HTR-8/SVneo (cell line): ENCODE measurements at regions not wholly inside any gene's neighbourhood (a gene's known extent, or its start where the extent isn't known, plus 50 kb on each side); places are given as distances from the start of the nearest gene placed in this dataset.
"Not testable (repeated sequence)": the region's sequence is repeated elsewhere in the genome, so short reads cannot be mapped to it uniquely, and the experiment has no call there.

ENCODE experiments used
- DNase-seq: peaks from one replicate; pipeline ENCODE4 v3.0.0; 2011; ENCODE audit warnings: low spot score, mixed read lengths; ENCODE audit not compliant: insufficient read length
- FAIRE-seq: peaks from 2 replicates; lab custom pipeline; 2011; peaks lifted over from hg19 to GRCh38; lab: Jason Lieb, UNC

DNA sequence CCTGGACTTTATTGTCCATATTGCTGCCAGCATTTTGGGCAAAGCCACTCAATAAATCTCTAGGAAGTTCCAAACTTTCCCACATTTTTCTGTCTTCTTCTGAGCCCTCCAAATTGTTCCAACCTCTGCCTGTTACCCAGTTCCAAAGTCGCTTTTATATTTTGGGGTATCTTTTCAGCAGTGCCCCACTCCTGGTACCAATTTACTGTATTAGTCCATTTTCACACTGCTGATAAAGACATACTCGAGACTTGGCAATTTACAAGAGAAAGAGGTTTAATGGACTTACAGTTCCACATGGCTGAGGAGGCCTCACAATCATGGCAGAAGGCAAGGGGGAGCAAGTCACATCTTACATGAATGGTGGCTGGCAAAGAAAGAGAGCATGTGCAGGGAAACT is 53.4 kb downstream of the AHSP start:
- not testable (repeated sequence) for DNase-seq, FAIRE-seq

- FAIRE-seq, DNase-seq: not testable (repeated sequence)
Measured at GRCh38 chr16:31601737-31602384, 74.2 kb downstream of the AHSP start.

DNA sequence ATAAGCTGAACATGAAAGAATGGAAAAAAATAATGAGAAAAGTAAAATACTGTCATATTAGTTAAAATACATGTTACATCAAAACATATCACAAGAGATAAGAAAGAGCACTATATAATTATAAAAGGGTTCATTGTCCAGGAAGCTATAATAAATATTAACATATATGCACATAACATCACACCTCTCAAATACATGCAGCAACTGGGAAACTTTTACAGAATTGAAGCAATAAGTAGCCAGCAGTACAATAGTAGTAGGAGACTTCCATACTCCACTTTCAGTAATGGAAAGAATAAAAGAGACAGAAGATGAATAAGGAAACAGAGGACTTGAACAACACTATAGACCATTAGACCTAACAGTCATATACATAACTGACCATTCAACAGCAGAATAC is 90.4 kb downstream of the AHSP start:
- DNase-seq = no peak
- no peak for FAIRE-seq

DNA sequence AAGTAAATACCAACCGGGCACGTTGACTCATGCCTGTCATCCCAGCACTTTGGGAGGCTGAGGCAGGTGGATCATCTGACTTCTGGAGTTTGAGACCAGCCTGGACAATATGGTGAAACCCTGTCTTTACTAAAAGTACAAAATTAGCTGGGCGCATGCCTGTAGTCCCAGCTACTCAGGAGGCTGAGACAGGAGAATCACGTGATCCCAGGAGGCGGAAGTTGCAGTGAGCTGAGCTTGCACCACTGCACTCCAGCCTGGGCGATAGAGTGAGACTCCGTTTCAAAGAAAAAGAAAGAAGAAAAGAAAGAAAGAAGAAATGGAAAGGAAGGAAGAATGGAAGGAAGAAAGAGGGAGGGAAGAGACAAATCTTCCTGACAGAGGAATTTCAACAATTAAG is 108.7 kb downstream of the AHSP start:
- DNase-seq (no peak), FAIRE-seq (no peak)

DNA sequence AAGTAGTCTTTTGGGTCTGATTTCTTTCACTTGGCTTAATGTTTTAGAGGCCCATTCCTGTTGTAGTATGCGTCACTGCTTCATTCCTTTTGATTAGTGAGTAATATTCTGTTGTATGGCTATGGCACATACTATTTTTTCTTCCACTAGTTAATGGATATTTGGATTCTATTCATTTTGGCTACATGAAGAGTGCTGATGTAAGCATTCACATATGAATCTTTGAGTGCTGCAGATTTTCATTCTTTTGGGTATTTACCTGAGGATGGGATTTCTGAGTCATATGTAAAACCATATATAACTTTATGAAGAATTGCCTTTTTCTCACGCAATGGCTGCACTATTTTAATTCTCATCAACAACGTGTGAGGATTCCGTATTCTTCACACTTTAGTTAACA is 113.6 kb downstream of the AHSP start:
- DNase-seq (no peak), FAIRE-seq (no peak)

DNA sequence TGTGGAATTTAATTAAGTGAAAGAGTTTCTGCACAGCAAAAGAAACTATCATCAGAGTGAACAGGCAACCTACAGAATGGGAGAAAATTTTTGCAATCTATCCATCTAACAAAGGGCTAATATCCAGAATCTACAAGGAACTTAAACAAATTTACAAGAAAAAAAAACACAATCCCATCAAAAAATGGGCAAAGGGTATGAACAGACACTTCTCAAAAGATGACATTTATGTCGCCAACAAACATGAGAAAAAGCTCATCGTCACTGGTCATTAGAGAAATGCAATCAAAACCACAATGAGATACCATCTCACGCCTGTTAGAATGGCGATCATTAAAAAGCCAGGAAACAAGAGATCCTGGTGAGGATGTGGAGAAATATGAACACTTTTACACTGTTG is 128.0 kb downstream of the AHSP start:
- DNase-seq, FAIRE-seq: not testable (repeated sequence)

DNA sequence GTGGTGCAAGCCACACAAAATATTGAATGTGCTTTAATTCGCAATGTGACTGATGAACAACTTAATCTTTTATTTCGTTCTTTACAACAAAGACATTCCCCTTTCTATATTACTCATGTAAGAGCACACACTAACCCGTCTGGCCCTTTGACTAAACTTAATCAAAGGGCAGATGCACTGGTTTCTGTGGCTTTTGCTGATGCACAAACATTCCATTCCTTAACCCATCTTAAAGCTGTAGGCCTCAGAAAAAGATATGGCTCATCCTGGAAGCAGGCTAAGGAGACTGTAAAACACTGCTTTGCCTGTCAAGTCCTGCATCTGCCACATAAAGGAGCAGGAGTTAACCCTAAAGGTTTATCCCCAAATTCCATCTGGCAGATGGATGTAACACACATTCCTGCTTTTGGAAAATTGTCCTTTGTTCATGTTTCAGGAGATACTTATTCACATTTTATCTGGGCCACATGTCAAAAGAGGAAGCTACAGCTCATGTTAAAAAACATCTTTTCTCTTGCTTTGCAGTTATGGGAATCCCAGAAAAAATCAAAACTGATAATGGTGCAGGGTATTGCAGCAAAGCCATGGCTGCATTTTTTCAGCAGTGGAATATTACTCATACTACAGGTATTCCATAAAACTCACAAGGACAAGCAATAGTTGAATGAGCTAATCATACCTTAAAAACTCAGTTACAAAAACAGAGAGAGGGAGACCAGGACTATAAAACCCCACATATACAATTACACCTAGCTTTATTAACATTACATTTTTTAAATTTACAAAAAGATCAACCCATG is 137.2 kb downstream of the AHSP start:
- FAIRE-seq = peak; percentile 48
- peak; percentile 23 for DNase-seq

DNA sequence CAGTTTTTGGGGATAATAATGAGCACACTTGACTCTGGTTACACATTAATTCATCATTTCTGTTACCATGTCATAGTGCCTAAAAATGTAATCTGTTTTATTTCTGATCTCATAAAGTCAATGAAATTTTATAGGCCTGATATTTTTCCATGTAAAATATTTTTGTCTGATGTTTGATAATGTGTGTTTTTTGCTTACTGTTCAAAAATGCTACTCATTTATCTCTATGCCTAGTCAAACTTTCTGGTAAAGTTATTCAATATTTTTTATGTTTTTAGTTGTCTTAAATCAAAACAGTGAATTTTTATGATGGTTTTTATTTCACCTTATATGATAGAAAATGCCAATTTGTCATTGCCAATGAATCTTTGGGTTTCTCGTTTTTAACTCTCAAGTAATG is 147.0 kb downstream of the AHSP start:
- DNase-seq = no peak
- FAIRE-seq = no peak

GRCh38 chr16:31676731-31677130 is 149.0 kb downstream of the AHSP start:
- no peak for DNase-seq
- FAIRE-seq = no peak

GRCh38 chr16:31678649-31679325 is 151.1 kb downstream of the AHSP start:
- DNase-seq (no peak), FAIRE-seq (no peak)

DNA sequence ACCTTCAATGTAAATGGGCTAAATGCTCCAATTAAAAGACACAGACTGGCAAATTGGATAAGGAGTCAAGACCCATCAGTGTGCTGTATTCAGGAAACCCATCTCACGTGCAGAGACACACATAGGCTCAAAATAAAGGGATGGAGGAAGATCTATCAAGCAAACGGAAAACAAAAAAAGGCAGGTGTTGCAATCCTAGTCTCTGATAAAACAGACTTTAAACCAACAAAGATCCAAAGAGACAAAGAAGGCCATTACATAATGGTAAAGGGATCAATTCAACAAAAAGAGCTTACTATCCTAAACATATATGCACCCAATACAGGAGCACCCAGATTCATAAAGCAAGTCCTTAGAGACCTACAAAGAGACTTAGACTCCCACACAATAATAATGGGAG is 161.6 kb downstream of the AHSP start:
- FAIRE-seq, DNase-seq: not testable (repeated sequence)

- not testable (repeated sequence) for FAIRE-seq, DNase-seq
Measured at GRCh38 chr16:31692338-31692737, 164.6 kb downstream of the AHSP start.

DNA sequence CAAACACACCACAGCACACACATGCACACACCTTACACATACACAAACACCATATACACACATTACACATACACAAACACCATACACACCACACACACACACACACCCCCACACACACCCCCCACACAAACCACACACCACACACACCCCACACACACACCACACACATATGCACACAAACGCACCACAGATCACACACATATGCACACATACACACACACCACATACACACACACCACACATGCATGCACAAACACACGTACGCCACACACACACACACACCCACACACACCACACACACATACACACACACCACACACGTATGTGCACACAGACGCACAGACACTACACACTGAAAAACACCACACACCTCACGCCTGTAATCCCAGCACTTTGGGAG is 166.0 kb downstream of the AHSP start:
- FAIRE-seq = peak; percentile 97
- no peak for DNase-seq

GRCh38 chr16:31694461-31694860 is 166.8 kb downstream of the AHSP start:
- DNase-seq (no peak), FAIRE-seq (peak; percentile 98)

- no peak for DNase-seq
- no peak for FAIRE-seq
Measured at GRCh38 chr16:31695667-31696066, 168.0 kb downstream of the AHSP start.

DNA sequence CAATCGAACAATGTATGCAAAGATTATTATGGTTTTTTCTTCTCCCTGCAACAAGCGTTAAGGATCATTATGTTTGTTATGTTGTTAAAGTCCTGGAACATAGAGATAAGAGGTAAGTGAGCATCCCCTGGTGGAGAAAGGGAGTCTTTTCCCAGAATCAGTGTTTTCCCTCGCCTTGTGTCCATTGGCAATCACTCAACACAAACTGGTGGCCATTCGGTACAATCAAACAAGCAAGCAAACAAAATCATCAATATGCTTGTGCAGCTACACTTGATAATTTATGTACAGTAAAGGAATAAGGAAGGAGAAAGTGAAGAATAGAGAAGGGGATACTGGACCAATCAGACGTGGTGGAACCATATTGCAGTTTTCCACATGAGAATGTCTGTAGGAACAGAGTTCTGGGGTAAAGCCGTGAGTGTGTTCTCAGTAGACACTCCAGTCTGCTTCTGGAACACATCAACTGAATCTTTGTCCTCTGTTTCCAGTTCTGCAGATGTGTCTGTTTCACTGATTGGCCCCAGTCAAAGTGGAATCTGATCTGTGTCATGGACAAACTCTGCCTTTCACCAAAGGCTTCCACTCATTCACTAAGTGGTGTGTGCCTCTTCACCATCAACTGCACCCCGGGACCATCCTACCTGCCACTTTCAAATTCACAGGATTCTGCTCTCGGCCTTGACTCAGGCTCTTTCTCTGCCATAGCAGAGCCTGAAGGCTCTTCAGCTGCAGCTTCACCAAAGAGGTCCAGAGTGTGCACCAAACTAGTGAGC is 169.5 kb downstream of the AHSP start:
- DNase-seq = peak; percentile 62
- FAIRE-seq = no peak

- no peak for DNase-seq
- no peak for FAIRE-seq
Measured at GRCh38 chr16:31697744-31698125, 170.0 kb downstream of the AHSP start.

GRCh38 chr16:31698901-31699300 is 171.2 kb downstream of the AHSP start:
- DNase-seq (no peak), FAIRE-seq (no peak)

GRCh38 chr16:31699601-31700000 is 171.9 kb downstream of the AHSP start:
- no peak for FAIRE-seq
- DNase-seq = no peak

DNA sequence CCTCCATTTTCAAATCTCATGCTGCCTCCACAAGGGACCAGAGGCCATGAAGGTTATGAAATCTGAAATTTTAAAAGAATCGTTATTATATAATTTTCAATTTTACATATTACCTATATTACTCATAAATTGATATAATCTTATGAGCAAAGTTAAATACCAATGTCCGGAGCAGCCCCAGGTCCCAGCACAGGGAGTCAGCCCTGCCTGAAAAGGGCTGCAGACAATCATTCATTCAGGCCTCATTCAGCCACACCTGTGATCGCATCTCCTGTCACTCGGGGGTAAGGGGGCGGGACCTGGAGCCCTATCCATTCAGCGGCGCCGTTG is 172.5 kb downstream of the AHSP start:
- FAIRE-seq (no peak), DNase-seq (peak; percentile 90)
